ENCODE measurements at regions not wholly inside any gene's neighbourhood (a gene's known extent, or its start where the extent isn't known, plus 50 kb on each side); places are given as distances from the start of the nearest gene placed in this dataset.

- intact Hi-C loops (cut with micrococcal nuclease), result no loop called here
- Histone ChIP-seq H3K27me3 (ENCODE audit: control insufficient read depth in 2 of 2, insufficient read depth in 2 of 2, low read length in 2 of 2) (no peaks in the 10 kb centered on the region), H3K9me3 (replicated peaks; ENCODE audit: control insufficient read depth, insufficient read depth, low read depth, low read length) (no peaks in the 10 kb centered on the region), H3K36me3 (ENCODE audit: control insufficient read depth, insufficient read depth, low read length) (no peaks in the 10 kb centered on the region), H2AFZ (ENCODE audit: low read depth, low read length) (no peak overlapping the region), H3K4me3 (no peak overlapping the region), H3K4me2 (ENCODE audit: insufficient read depth, low read length) (no peak overlapping the region), H3K9me1 (ENCODE audit: control insufficient read depth, insufficient read depth, low read length) (no peaks in the 10 kb centered on the region), H4K20me1 (replicated peaks; ENCODE audit: control insufficient read depth, insufficient read depth, low read length) (no peaks in the 10 kb centered on the region), H3K4me1 (replicated peaks in 1 of 2; ENCODE audit: control insufficient read depth in 2 of 2, insufficient read depth in 2 of 2, low read length in 2 of 2) (no peaks in the 10 kb centered on the region), H3K9ac (ENCODE audit: insufficient read depth in 1 of 2, low read depth in 2 of 2, low read length in 2 of 2) (no peak overlapping the region), H3K27ac (ENCODE audit: extremely low read depth, low read depth, low read length) (no peak overlapping the region), H3K79me2 (ENCODE audit: control insufficient read depth, insufficient read depth, low read length) (no peaks in the 10 kb centered on the region)
- FAIRE-seq (no peak), DNase-seq (ENCODE audit: extremely low read depth in 1 of 4, low spot score in 3 of 4) (no peak), ATAC-seq (no peak)
- in situ Hi-C loops (cut with MboI), result no loop called here
- ChIA-PET POLR2A (no interaction called here), CTCF (ENCODE audit: low intra/inter-chr PET ratio) (no interaction called here)
- 0% methylated on average over 4 of the region's 4 CpGs for WGBS (ENCODE audit: insufficient coverage, low coverage, missing lambda C conversion rate)
- BruUV-seq (replicated peaks), result no TSS peak
- TF ChIP-seq CREB5 (CRISPR knock-in tag; IDR thresholded peaks at IDR 0.05) (no peak), ZBTB43 (CRISPR knock-in tag; IDR thresholded peaks at IDR 0.05) (no peak), POLR2AphosphoS2 (IDR thresholded peaks at IDR 0.05; ENCODE audit: low read length) (no peak), ZNF512 (tag; IDR thresholded peaks at IDR 0.05) (no peak), USF2 (CRISPR knock-in tag; IDR thresholded peaks at IDR 0.05) (no peak), PHF20 (IDR thresholded peaks at IDR 0.05; ENCODE audit: partially characterized antibody) (no peak), POLR3A (IDR thresholded peaks at IDR 0.05; ENCODE audit: borderline replicate concordance, extremely low read depth, insufficient read depth, insufficient read length) (no peak), SMC3 (conservative IDR thresholded peaks at IDR 0.05; ENCODE audit: insufficient read depth, low read depth, low read length) (no peak), ARID3B (CRISPR knock-in tag; IDR thresholded peaks at IDR 0.05; ENCODE audit: borderline replicate concordance) (no peak), ZNF280A (IDR thresholded peaks at IDR 0.05; ENCODE audit: low read depth, partially characterized antibody) (no peak), NCOR1 (IDR thresholded peaks at IDR 0.05) (no peak), RBM39 (optimal IDR thresholded peaks at IDR 0.05; ENCODE audit: low read depth, low read length) (no peak)
Measured at GRCh38 chr1:71166178-71167173, 85.6 kb upstream of the ZRANB2 start.
